ENCODE measurements at regions not wholly inside any gene's neighbourhood (a gene's known extent, or its start where the extent isn't known, plus 50 kb on each side); places are given as distances from the start of the nearest gene placed in this dataset.

DNA sequence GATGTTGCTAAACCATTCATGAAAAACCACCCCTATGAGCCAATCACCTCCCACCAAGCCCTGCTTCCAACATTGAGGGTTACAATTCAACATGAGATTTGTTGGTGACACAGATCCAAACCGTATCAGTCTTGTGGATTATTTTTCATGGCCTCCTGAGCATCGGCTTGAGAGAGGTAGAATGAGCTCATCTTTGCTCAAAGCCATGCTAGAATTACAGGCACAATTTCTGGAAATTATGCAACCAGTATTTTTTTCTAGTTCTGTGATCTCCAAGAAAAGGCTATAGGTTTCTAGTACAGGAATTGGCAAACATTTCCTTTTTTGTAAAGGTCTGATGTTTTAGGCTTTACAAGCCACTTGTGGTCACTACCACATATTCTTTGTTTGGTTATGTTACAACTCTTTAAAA lies 219.4 kb downstream of the DUSP10 start:
- TF ChIP-seq, protein P1, sequence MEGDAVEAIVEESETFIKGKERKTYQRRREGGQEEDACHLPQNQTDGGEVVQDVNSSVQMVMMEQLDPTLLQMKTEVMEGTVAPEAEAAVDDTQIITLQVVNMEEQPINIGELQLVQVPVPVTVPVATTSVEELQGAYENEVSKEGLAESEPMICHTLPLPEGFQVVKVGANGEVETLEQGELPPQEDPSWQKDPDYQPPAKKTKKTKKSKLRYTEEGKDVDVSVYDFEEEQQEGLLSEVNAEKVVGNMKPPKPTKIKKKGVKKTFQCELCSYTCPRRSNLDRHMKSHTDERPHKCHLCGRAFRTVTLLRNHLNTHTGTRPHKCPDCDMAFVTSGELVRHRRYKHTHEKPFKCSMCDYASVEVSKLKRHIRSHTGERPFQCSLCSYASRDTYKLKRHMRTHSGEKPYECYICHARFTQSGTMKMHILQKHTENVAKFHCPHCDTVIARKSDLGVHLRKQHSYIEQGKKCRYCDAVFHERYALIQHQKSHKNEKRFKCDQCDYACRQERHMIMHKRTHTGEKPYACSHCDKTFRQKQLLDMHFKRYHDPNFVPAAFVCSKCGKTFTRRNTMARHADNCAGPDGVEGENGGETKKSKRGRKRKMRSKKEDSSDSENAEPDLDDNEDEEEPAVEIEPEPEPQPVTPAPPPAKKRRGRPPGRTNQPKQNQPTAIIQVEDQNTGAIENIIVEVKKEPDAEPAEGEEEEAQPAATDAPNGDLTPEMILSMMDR (IDR thresholded peaks at IDR 0.05 in 8 of 11, conservative IDR thresholded peaks at IDR 0.05 in 3 of 11), result no peak
- TF ChIP-seq POLR2A (IDR thresholded peaks at IDR 0.05) (no peak), POLR2AphosphoS5 (IDR thresholded peaks at IDR 0.05) (no peak)

Measured in spleen (tissue), 7 donors.